ENCODE measurements at regions not wholly inside any gene's neighbourhood (a gene's known extent, or its start where the extent isn't known, plus 50 kb on each side); places are given as distances from the start of the nearest gene placed in this dataset.
"Not testable (repeated sequence)": the region's sequence is repeated elsewhere in the genome, so short reads cannot be mapped to it uniquely, and the experiment has no call there.

DNA sequence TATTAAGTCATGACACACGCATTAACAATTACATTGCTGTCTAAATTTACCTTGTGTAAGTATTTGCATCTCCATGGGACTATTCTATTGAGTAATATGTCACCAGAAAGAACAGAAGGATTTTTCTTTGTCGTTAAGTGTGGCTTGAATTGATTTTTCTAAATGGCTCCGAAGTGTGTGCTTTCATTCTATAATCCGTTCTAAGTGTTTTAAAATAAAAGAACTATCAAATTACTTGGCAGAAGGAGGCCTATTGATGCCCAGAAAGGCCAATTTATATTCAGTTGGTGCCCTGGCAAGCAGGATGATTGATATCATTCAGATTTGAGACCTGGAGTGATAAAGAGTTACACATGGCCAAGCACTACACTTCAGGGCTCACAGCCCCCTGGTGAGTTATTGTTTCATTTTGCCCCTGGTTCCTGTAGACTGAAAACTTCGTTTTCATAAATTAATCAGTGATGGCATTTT, 538.9 kb upstream of the ANO5 start:
- Histone ChIP-seq H3K27ac (ENCODE audit: low read depth in 1 of 2, low read length in 1 of 2) (no peak overlapping the region), H3K4me1 (ENCODE audit: control insufficient read depth in 5 of 5, insufficient read depth in 5 of 5, low read length in 5 of 5) (no peaks in the 10 kb centered on the region), H3K4me3 (no peak overlapping the region), H3K36me3 (ENCODE audit: control insufficient read depth in 4 of 4, insufficient read depth in 4 of 4, low read length in 4 of 4) (no peaks in the 10 kb centered on the region), H3K9me3 (ENCODE audit: control insufficient read depth in 4 of 4, insufficient read depth in 3 of 4, low read length in 3 of 4) (peaks cover 0 to 3% (median 0%) of the 10 kb centered on the region in 4 donors), H3K27me3 (ENCODE audit: control insufficient read depth in 3 of 3, insufficient read depth in 3 of 3, low read length in 2 of 3) (no peaks in the 10 kb centered on the region), H3K9ac (ENCODE audit: insufficient read depth in 1 of 2, low read length in 2 of 2) (no peak overlapping the region)
- WGBS, 2 donors, result 41 to 56% methylated on average over 5 of the region's 5 CpGs
- TF ChIP-seq, protein P1, sequence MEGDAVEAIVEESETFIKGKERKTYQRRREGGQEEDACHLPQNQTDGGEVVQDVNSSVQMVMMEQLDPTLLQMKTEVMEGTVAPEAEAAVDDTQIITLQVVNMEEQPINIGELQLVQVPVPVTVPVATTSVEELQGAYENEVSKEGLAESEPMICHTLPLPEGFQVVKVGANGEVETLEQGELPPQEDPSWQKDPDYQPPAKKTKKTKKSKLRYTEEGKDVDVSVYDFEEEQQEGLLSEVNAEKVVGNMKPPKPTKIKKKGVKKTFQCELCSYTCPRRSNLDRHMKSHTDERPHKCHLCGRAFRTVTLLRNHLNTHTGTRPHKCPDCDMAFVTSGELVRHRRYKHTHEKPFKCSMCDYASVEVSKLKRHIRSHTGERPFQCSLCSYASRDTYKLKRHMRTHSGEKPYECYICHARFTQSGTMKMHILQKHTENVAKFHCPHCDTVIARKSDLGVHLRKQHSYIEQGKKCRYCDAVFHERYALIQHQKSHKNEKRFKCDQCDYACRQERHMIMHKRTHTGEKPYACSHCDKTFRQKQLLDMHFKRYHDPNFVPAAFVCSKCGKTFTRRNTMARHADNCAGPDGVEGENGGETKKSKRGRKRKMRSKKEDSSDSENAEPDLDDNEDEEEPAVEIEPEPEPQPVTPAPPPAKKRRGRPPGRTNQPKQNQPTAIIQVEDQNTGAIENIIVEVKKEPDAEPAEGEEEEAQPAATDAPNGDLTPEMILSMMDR (IDR thresholded peaks at IDR 0.05; ENCODE audit: control extremely low read depth, extremely low read depth), result no peak
- ATAC-seq (ENCODE audit: insufficient read depth, low FRiP score), result no peak
- no peak for DNase-seq

DNA sequence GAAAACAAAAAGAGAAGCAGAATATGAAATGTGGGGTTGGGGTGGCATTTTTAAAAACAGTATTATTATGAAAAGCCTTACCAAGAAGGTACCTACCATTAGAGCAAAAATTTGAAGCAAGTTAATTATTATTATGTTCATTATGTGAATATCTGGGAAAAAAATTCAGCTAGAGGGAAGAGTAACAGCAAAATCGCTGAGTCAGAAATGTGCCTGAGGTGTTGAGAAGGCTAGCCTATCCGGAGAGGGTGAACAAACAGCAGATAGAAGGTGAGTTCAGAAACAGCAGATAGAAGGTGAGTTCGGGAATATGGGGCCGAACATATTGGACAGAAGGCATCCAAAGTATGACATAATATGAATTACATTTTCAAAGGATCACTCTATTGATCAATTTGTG, 536.8 kb upstream of the ANO5 start:
- 86 to 90% methylated on average over 4 of the region's 4 CpGs for WGBS, 2 donors
- DNase-seq, result no peak
- H3K9ac ChIP-seq (ENCODE audit: insufficient read depth in 1 of 2, low read length in 2 of 2), result no peak overlapping the region
- TF ChIP-seq, protein P1 (IDR thresholded peaks at IDR 0.05; ENCODE audit: control extremely low read depth, extremely low read depth), result no peak
- no peak for ATAC-seq (ENCODE audit: insufficient read depth, low FRiP score)
- no peak overlapping the region for H3K4me3 ChIP-seq
- no peaks in the 10 kb centered on the region for H3K27me3 ChIP-seq (ENCODE audit: control insufficient read depth in 3 of 3, insufficient read depth in 3 of 3, low read length in 2 of 3)
- no peaks in the 10 kb centered on the region for H3K36me3 ChIP-seq (ENCODE audit: control insufficient read depth in 4 of 4, insufficient read depth in 4 of 4, low read length in 4 of 4)
- no peaks in the 10 kb centered on the region for H3K4me1 ChIP-seq (ENCODE audit: control insufficient read depth in 5 of 5, insufficient read depth in 5 of 5, low read length in 5 of 5)
- no peak overlapping the region for H3K27ac ChIP-seq (ENCODE audit: low read depth in 1 of 2, low read length in 1 of 2)
- peaks cover 0 to 3% (median 0%) of the 10 kb centered on the region in 4 donors for H3K9me3 ChIP-seq (ENCODE audit: control insufficient read depth in 4 of 4, insufficient read depth in 3 of 4, low read length in 3 of 4)

DNA sequence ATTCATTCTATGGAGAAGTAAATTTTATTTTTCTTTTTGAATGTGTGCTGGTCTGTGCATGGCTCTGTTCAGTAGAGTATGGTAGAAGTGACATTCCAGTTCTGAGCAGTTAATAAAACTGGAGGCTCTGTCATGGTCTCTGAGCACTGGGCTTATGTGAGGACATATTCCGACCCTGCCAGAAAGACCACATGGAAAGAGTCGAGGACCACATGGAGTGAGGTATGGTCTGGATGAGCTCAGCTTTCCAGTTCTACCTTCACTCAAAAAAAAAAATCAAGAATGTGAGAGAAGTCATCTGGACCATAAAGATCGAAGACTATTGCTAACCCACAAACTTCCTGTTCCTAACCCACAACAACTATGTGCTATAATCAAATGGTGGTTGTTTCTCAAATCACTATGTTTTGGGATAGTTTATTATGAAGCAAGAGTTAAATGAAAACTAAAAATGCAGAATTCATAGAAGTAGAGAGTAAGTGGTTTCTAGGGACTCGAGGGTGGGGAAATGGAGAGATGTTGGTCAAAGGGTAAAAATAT, 534.2 kb upstream of the ANO5 start:
- TF ChIP-seq, protein P1 (IDR thresholded peaks at IDR 0.05; ENCODE audit: control extremely low read depth, extremely low read depth), result no peak
- no peak overlapping the region for H3K27ac ChIP-seq (ENCODE audit: low read depth in 1 of 2, low read length in 1 of 2)
- no peak overlapping the region for H3K4me3 ChIP-seq
- no peak for ATAC-seq (ENCODE audit: insufficient read depth, low FRiP score)
- H3K9me3 ChIP-seq (ENCODE audit: control insufficient read depth in 4 of 4, insufficient read depth in 3 of 4, low read length in 3 of 4), result peaks cover 0 to 3% (median 0%) of the 10 kb centered on the region in 4 donors
- no peak overlapping the region for H3K9ac ChIP-seq (ENCODE audit: insufficient read depth in 1 of 2, low read length in 2 of 2)
- H3K4me1 ChIP-seq (ENCODE audit: control insufficient read depth in 5 of 5, insufficient read depth in 5 of 5, low read length in 5 of 5), result no peaks in the 10 kb centered on the region
- no peak for DNase-seq
- H3K36me3 ChIP-seq (ENCODE audit: control insufficient read depth in 4 of 4, insufficient read depth in 4 of 4, low read length in 4 of 4), result no peaks in the 10 kb centered on the region
- WGBS, 2 donors, result 64 to 77% methylated on average over 4 of the region's 4 CpGs
- no peaks in the 10 kb centered on the region for H3K27me3 ChIP-seq (ENCODE audit: control insufficient read depth in 3 of 3, insufficient read depth in 3 of 3, low read length in 2 of 3)

DNA sequence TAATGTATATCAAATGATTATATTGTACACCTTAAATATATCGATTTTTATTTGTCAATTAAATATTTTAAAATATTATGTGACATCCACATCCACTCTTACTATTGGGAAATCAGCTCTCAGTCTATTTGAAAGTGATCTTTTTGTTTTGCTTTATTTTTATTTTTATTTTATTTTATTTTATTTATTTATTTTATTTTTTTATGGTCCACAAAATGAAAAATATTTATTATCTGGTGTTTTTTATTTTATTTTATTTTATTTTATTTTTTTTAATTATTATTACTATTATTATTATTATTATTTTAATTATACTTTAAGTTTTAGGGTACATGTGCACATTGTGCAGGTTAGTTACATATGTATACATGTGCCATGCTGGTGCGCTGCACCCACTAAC, 533.5 kb upstream of the ANO5 start:
- H3K27ac ChIP-seq (ENCODE audit: low read depth in 1 of 2, low read length in 1 of 2); H3K9me3 ChIP-seq (ENCODE audit: control insufficient read depth in 4 of 4, insufficient read depth in 3 of 4, low read length in 3 of 4); H3K36me3 ChIP-seq (ENCODE audit: control insufficient read depth in 4 of 4, insufficient read depth in 4 of 4, low read length in 4 of 4); H3K9ac ChIP-seq (ENCODE audit: insufficient read depth in 1 of 2, low read length in 2 of 2); ATAC-seq (ENCODE audit: insufficient read depth, low FRiP score); H3K4me3 ChIP-seq; H3K27me3 ChIP-seq (ENCODE audit: control insufficient read depth in 3 of 3, insufficient read depth in 3 of 3, low read length in 2 of 3); DNase-seq; H3K4me1 ChIP-seq (ENCODE audit: control insufficient read depth in 5 of 5, insufficient read depth in 5 of 5, low read length in 5 of 5): not testable (repeated sequence)
- WGBS, 2 donors, result 74 to 78% methylated on average over 1 of the region's 2 CpGs
